ENCODE measurements at regions not wholly inside any gene's neighbourhood (a gene's known extent, or its start where the extent isn't known, plus 50 kb on each side); places are given as distances from the start of the nearest gene placed in this dataset.

DNA sequence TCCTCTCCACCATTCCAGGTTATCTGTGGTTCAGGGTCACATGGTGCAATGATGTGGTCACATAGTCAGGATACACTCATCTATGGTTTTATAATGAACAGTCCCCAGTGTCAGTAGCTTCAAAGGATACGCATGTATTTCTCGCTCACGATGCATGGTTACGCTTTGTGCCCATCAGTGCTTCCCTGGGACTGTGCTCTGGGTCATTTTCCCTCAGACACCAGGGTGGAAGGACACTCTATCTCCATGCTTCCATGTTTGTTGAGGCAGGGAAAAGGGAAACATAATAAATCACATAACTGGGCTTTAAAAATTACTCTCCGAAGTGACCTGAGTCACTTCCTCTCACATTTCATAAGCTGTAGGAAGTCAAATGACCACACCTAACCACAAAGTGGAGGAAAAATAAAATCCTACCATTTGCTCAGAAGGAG is 394.8 kb upstream of the NOX3 start:
- TF ChIP-seq, protein P1, sequence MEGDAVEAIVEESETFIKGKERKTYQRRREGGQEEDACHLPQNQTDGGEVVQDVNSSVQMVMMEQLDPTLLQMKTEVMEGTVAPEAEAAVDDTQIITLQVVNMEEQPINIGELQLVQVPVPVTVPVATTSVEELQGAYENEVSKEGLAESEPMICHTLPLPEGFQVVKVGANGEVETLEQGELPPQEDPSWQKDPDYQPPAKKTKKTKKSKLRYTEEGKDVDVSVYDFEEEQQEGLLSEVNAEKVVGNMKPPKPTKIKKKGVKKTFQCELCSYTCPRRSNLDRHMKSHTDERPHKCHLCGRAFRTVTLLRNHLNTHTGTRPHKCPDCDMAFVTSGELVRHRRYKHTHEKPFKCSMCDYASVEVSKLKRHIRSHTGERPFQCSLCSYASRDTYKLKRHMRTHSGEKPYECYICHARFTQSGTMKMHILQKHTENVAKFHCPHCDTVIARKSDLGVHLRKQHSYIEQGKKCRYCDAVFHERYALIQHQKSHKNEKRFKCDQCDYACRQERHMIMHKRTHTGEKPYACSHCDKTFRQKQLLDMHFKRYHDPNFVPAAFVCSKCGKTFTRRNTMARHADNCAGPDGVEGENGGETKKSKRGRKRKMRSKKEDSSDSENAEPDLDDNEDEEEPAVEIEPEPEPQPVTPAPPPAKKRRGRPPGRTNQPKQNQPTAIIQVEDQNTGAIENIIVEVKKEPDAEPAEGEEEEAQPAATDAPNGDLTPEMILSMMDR (conservative IDR thresholded peaks at IDR 0.05; ENCODE audit: low read length), result no peak
- TF ChIP-seq EZH2phosphoT487 (IDR thresholded peaks at IDR 0.05; ENCODE audit: borderline replicate concordance, low read depth, low read length), result no peak

All from OCI-LY7 (cell line).